ENCODE measurements at regions not wholly inside any gene's neighbourhood (a gene's known extent, or its start where the extent isn't known, plus 50 kb on each side); places are given as distances from the start of the nearest gene placed in this dataset.

DNA sequence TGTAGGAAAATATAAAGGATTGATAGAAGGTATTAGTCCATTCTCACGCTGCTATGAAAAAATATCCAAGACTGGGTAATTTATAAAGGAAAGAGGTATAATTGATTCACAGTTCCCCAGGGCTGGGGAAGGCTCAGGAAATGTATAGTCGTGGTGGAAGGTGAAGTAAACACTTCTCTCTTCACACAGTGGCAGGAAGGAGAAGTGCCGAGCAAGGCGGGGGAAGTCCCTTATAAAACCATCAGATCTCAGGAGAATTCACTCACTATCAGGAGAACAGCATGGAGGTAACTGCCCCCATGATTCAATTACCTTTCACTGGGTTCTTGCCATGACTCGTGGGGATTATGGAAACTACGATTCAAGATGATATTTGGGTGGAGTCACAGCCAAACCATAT lies 1806.0 kb downstream of the MRPL39 start:
- TF ChIP-seq, protein P1, sequence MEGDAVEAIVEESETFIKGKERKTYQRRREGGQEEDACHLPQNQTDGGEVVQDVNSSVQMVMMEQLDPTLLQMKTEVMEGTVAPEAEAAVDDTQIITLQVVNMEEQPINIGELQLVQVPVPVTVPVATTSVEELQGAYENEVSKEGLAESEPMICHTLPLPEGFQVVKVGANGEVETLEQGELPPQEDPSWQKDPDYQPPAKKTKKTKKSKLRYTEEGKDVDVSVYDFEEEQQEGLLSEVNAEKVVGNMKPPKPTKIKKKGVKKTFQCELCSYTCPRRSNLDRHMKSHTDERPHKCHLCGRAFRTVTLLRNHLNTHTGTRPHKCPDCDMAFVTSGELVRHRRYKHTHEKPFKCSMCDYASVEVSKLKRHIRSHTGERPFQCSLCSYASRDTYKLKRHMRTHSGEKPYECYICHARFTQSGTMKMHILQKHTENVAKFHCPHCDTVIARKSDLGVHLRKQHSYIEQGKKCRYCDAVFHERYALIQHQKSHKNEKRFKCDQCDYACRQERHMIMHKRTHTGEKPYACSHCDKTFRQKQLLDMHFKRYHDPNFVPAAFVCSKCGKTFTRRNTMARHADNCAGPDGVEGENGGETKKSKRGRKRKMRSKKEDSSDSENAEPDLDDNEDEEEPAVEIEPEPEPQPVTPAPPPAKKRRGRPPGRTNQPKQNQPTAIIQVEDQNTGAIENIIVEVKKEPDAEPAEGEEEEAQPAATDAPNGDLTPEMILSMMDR (IDR thresholded peaks at IDR 0.05) = no peak
- TF ChIP-seq POLR2A (IDR thresholded peaks at IDR 0.05) = no peak
